ENCODE measurements at regions not wholly inside any gene's neighbourhood (a gene's known extent, or its start where the extent isn't known, plus 50 kb on each side); places are given as distances from the start of the nearest gene placed in this dataset.

GRCh38 chr1:168963601-168964000, 142.9 kb upstream of the ATP1B1 start:
- Histone ChIP-seq H3K4me1 (no peaks in the 10 kb centered on the region), H3K4me3 (replicated peaks in 1 of 3) (no peak overlapping the region), H3K36me3 (no peaks in the 10 kb centered on the region), H3K27ac (no peak overlapping the region), H3K9me3 (no peaks in the 10 kb centered on the region), H3K27me3 (no peaks in the 10 kb centered on the region)
- TF ChIP-seq CTCF (IDR thresholded peaks at IDR 0.05), result no peak
- no peak for TF ChIP-seq POLR2A (IDR thresholded peaks at IDR 0.05)
- intact Hi-C loops (cut with DNase I), result no loop called here
- 82% methylated on average over 2 of the region's 2 CpGs for WGBS, 2 donors
- DNase-seq, result no peak

GRCh38 chr1:168964478-168964877, 142.0 kb upstream of the ATP1B1 start:
- no peaks in the 10 kb centered on the region for H3K9me3 ChIP-seq
- H3K27ac ChIP-seq, result no peak overlapping the region
- H3K27me3 ChIP-seq, result no peaks in the 10 kb centered on the region
- no peak overlapping the region for H3K4me3 ChIP-seq (replicated peaks in 1 of 3)
- DNase-seq, result no peak
- 98% methylated on average over 3 of the region's 3 CpGs for WGBS, 2 donors
- H3K4me1 ChIP-seq, result no peaks in the 10 kb centered on the region
- intact Hi-C loops (cut with DNase I), result no loop called here
- no peaks in the 10 kb centered on the region for H3K36me3 ChIP-seq
- TF ChIP-seq POLR2A (IDR thresholded peaks at IDR 0.05), result no peak
- TF ChIP-seq CTCF (IDR thresholded peaks at IDR 0.05), result no peak

- Histone ChIP-seq H3K27me3 (no peaks in the 10 kb centered on the region), H3K4me1 (peaks cover 4 to 5% of the 10 kb centered on the region in 2 donors), H3K4me3 (replicated peaks in 1 of 3) (no peak overlapping the region), H3K27ac (no peak overlapping the region), H3K9me3 (no peaks in the 10 kb centered on the region), H3K36me3 (no peaks in the 10 kb centered on the region)
- 70 to 84% methylated on average over 2 of the region's 2 CpGs for WGBS, 2 donors
- no peak for DNase-seq
- intact Hi-C loops (cut with DNase I), result no loop called here
- TF ChIP-seq POLR2A (IDR thresholded peaks at IDR 0.05) (no peak), CTCF (IDR thresholded peaks at IDR 0.05) (no peak)
These were observed 140.3 kb upstream of the ATP1B1 start for GRCh38 chr1:168966217-168966616.

- DNase-seq, result no peak
- Histone ChIP-seq H3K4me1 (peaks cover 8 to 10% of the 10 kb centered on the region in 2 donors), H3K27ac (no peak overlapping the region), H3K36me3 (no peaks in the 10 kb centered on the region), H3K27me3 (no peaks in the 10 kb centered on the region), H3K4me3 (replicated peaks in 1 of 3) (no peak overlapping the region), H3K9me3 (no peaks in the 10 kb centered on the region)
- intact Hi-C loops (cut with DNase I), result no loop called here
- TF ChIP-seq POLR2A (IDR thresholded peaks at IDR 0.05) (no peak), CTCF (IDR thresholded peaks at IDR 0.05) (no peak)
- WGBS, 2 donors, result 95 to 97% methylated on average over 2 of the region's 2 CpGs
These were observed 139.9 kb upstream of the ATP1B1 start for GRCh38 chr1:168966636-168967035.

GRCh38 chr1:168970926-168971659, 135.4 kb upstream of the ATP1B1 start:
- no peak for DNase-seq
- no peaks in the 10 kb centered on the region for H3K36me3 ChIP-seq
- no peaks in the 10 kb centered on the region for H3K9me3 ChIP-seq
- no peaks in the 10 kb centered on the region for H3K27me3 ChIP-seq
- H3K27ac ChIP-seq, result peak overlapping the region; percentile 46 to 85 (median 79)
- no peak overlapping the region for H3K4me3 ChIP-seq (replicated peaks in 1 of 3)
- intact Hi-C loops (cut with DNase I), result no loop called here
- peaks cover 28 to 30% of the 10 kb centered on the region in 2 donors for H3K4me1 ChIP-seq
- 74 to 75% methylated on average over 7 of the region's 7 CpGs for WGBS, 2 donors
- TF ChIP-seq POLR2A (IDR thresholded peaks at IDR 0.05) (no peak), CTCF (IDR thresholded peaks at IDR 0.05) (no peak)
